GM19023 (cell line): ENCODE measurements at regions not wholly inside any gene's neighbourhood (a gene's known extent, or its start where the extent isn't known, plus 50 kb on each side); places are given as distances from the start of the nearest gene placed in this dataset.
A peak's percentile ranks its signal among the peaks of the same experiment; 100 is the strongest.
"Not testable (repeated sequence)": the region's sequence is repeated elsewhere in the genome, so short reads cannot be mapped to it uniquely, and the experiment has no call there.

Experiments
- ATAC-seq: cut with Tn5 transposase; IDR thresholded peaks from one replicate; pipeline ENCODE4 v1.9.1; 2021; ENCODE audit warnings: mild to moderate bottlenecking, moderate library complexity; ENCODE audit not compliant: unreplicated experiment

DNA sequence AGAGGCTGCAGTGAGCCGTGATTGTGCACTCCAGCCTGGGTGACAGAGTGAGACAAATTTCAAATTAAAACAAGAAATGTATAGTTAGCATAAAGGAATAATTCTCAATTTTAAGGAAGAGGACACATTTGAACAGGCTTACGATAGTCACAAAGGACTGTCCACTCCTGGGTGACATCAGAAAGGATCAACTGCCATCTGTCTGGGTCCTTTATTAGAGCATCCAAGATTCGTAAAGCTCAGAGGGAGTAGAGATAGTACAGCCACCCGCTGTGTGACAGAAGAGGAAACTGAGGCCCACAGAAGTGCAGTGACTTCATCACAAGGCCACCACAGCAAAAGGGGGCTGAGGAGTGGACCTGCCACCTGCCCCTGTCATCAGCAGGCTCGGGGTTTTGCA lies 149.3 kb upstream of the RBPJ start:
- no peak for ATAC-seq

DNA sequence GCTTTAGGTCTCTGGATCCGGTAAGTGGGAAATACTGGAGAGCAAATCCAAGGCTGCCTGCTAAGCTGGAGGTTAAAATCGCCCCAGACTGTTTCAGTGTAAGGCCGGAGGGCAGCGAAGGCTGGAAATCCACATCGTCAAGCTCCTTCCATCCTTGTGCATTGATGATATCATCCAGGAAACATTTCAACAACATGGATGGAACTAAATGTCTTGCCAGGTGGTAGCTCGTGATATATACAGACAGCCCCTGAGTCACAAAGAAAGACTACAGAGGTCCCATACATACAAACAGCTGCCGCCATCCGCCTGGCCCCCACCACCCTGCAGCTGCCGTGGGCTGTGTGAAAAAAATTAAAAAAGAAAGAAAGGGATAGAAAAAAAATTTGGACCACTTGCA lies 148.9 kb upstream of the RBPJ start:
- ATAC-seq: no peak

DNA sequence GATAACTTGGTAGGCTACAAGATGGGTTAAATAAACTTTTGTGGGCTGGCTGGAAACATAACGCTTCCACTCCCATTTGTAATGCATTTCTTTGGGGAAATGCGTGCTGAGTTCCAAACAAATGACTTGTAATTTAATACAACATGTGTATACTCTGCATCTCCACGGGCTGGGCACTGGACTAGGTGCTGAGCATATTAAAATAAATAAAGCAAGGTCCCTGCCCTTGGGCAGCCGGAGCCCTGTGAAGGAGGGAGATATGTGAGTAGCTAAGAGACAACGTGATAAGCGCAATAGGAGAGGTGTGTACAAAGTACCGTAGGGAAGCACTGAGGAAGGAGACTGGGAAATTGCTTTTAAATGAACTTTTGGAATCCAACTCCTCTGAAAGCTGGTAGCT lies 147.2 kb upstream of the RBPJ start:
- no peak for ATAC-seq

DNA sequence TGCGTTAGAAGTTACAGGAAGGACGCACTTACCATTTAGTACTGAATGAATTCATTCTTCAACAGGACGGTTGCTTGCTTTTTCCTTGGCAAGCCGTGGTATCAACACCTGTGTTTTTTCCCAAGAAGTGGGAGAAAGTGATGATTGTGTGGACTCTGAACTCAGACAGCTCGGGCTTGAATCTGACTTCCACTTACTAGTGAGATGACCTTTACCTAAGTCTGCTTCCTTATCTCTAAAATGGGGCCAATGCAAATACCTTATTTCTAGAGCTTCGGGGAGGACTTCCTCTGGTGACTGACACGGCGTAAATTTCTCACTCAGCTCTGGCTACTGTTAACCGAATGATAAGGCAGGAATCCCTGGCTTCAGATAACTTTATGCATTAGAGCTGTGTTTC lies 146.8 kb upstream of the RBPJ start:
- no peak for ATAC-seq

DNA sequence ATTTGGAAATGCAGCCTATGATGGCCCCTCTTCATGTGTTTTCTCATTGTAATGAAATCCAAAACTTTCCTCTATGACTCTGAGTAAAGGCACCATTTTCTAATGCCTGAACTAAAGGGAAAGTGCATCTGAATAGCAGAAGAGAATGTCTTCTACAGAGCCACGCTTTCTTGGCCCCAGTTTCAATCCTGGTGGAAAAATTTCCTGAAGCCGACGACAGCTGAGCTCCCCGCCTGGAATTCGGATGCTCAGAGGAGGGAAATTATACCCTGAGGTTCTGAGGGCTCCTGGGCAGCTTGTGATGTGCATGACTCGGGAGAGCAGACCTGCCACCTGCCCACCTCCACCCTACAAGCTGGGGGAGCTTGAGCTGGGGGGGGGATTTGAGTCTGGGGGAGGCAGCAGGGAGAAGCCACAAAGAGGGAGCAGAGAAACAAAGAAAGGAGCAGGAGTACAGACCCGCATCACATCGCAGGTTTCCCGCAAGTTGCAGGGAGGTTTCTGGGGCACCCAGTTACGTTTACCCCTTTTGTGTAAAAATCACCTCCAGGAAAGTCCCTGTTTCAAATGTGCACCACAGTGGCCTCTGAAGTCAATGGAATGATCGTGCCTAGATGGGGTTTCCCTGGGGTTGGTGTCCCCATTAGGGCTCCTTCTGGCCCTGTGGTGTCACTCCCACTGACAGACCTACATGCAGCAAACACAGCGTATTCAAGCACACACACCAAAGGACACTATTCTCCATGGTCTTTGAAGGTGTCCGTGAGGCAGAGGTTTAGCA lies 145.6 kb upstream of the RBPJ start:
- ATAC-seq: peak; percentile 52

DNA sequence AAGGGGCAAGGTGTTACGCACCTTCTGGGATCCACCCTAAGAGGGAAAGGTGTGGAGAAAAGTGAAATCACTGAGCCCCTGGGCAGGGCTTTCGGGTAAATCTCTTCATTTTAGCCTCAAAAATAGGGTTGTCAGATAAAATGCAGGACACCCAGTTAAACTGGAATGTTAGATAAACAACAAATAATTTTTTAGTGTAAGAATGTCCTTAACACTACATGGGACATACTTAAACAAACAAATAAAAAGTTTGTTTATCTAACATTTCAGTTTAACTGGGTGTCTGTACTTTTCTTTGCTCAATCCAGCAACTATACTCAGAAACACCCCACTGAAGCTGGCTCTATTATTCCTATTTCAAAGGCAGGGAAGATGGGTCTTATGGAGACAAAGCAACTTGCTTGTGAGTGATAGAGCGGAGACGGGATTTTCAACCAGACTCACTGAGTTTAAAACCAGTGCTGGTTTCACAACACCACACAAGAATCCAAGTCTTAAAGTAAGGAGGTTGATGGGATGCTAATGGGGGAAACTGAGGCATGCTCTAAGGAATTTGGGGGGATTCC lies 144.8 kb upstream of the RBPJ start:
- ATAC-seq: no peak

DNA sequence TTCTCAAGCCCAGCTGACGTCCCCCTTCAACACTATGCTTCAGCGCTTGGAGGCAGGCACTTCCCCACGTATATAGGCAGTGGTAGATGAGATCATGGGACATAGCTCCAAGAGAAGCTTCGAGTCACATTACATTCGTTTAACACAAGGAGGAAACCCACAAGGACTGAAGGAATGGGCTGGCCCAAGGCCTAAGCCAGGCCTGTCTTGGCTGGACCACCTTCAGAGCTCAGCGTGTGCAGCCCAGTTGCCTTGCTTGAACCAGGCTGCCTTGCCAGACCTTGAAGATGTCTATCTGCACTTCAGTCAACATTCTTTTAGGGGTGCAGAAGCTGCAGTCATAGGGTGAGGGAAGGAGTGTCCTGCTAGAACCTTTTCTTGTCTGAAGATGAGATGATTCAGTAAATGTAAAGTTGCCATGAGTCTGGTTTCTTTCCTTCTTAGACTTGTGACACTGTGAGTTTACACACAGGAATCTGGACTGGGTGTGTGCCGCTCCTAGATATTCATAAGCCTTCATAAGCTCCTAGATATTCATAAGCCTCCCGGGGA lies 144.1 kb upstream of the RBPJ start:
- no peak for ATAC-seq

DNA sequence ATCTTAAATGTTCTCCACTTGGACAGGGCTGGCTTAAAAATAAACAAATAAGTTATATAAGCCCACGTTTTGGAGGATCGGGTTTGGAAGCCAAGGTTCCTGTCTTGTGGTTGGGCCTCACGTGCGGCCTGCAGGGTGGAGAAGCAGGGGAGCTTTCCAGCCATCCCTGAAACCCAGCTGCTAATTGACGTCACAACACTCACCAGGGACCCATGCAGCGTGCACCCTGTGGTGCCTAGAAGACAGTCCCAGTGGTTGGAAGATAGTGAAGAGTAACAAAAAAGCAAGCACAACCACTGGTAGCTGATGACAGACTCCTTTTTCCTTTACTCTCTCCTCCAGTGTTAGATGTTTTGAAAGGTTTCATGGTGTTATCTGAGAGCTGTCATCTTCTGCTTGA lies 142.0 kb upstream of the RBPJ start:
- ATAC-seq: peak; percentile 12

DNA sequence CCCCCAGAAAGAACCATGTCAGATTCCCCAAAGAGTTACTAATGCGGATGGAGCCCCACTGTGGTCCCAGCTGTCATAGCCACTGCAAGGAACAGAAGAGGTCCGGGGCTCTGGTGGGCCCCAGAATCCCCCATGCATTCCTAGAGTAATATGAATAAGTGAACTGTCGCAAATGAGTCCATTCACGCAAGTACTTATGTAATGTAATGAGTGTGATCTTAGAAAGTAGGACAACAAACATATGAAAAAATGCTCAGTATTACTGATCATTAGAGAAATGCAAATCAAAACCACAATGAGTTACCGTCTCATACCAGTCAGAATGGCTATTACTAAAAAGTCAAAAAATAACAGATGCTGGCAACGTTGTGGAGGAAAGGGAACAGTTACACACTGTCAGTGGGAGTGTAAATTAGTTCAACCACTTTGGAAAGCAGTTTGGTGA lies 141.5 kb upstream of the RBPJ start:
- ATAC-seq: peak; percentile 75

DNA sequence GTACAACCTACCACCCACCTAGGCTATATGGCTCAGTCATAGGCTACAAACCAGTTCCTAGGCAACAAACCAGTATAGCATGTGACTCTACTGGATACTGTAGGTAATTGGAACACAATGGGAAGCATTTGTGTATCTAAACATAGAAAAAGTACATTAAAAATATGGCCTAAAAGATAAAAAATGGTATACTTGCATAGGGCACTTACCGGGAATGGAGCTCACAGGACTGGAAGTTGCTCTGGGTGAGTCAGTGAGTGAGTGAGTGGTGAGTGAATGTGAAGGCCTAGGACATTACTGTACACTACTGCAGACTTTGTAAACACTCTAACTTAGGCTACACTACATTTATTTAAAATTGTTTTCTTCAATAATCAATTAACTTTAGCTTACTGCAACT lies 139.2 kb upstream of the RBPJ start:
- ATAC-seq: no peak

DNA sequence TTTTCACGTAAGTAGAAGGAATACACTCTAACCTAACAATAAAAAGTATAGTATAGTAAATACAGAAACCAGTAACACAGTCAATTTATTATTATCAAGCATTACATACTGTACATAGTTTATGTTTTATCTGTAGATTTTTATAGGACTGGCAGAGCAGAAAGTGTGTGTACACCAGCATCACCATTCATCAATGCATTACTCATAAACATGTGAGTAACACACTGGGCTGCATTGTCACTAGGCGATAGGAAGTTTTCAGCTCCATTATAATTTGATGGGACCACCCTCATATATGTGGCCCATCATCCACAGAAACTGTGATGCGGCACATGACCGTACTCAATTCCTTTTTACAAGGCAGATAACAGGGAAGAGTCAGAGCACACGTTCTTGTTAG lies 137.8 kb upstream of the RBPJ start:
- no peak for ATAC-seq

DNA sequence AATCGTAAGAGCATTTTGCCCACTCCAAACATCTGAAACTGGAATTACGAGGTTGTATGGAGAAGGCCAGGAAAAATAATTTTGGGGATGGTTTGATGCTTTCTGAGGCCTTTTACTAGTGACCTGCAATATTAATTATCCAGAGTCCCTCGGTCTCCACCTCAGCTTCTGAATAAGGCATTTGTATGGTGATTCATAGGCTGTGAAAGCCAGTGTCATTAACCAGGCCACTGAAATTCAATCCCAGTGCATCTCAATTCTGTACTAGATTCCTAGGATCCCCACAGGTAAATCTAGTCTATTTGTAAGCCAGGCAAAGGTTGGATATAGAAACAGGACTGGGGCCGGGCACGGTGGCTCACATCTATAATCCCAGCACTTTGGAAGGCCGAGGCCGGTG lies 135.4 kb upstream of the RBPJ start:
- no peak for ATAC-seq

DNA sequence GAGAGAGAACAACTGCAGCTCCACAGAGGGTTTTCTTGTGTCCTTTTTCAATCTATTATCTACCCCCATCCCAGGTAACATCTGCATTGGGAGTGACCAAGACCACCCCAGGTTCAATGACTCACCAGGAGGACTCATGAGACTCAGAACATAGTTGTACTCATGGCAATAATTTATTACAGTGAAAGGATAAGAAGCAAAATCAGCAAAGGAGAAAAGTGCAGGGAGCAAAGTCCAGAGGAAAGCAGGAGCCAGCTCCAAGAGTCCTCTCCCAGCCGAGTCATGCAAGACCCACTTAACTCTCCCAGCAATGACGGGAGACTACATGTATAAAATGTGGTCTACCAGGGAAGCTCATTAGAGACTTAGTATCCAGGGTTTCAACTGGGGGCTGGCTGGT lies 129.5 kb upstream of the RBPJ start:
- ATAC-seq: no peak

DNA sequence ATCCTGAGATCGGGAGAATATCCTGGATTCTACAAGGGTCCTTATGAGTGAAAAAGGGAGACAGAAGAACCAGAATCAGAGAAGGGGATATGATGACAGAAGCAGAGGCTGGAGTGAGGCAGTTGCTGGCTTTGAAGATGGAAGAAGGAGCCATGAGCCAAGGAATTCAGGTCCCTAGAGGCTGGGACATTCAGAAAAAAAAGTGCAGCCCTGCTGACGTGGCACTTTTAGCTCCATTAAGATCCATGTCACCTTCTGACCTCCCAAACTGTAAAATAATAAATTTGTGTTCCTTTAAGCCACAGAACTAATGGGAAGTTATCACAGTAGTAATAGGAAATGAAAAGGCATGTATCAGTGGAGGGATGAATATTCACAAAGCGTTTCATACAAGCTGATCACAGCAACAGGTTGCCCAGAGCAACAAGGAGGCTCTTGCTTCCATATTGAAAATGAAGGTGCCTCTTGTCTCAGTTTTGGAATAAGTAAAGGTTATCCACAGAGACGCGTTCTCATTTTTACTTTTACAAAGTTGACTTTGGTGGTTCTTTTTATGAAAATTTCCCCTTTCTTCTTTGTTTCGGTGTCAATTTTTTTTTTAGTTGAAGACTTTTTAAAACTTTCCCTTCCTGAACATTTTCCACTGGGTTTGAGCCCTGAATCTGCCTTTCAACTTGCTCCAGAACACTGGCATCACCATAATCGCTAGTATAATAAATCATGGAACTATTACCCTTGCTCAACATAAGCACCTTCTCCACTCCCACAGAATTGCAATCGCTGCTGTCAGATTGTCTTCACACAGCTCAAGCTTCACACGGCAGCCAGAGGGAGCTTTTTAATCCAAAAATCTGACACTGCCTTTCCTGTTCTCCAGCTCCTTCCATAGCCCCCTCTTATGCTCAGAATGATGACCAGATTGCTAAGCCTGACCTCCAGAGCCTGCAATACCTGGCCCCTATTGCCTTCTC lies 127.6 kb upstream of the RBPJ start:
- ATAC-seq: no peak

DNA sequence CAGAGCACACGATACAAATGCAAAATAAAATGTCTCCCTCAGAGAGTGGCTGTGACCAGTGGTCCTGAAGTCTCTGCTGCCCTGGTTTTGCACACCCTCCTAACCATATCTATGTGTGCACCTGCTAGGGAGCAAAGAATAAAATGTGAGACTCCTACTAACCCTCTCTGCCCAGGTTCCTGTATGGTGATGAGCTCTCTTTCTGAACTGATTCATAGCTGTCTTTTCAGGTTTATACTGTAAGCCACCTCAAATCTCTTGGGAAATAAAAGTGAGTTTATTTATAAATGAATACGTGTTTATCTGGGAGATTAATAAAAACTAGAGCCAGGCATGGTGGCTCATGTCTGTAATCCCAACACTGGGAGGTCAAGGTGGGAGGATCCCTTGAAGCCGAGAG lies 126.0 kb upstream of the RBPJ start:
- no peak for ATAC-seq

DNA sequence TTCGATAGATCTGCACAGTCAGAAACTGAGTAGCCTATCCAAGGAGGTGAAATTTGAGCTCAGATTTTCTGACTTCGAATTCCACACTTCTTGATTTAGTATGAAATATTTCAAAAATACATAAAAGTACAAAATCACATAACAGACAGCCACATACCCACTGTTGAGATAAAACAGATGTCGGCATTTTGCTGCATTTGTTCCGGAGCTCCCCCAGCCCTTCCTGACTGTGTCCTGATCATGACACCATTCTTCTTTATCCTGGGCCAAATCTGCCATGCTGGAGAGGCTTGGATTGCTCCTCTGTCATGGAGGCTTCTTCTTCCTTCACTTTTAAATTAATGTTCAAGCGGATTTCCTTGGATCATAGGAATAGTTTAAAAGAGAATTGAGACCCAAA lies 124.2 kb upstream of the RBPJ start:
- no peak for ATAC-seq

DNA sequence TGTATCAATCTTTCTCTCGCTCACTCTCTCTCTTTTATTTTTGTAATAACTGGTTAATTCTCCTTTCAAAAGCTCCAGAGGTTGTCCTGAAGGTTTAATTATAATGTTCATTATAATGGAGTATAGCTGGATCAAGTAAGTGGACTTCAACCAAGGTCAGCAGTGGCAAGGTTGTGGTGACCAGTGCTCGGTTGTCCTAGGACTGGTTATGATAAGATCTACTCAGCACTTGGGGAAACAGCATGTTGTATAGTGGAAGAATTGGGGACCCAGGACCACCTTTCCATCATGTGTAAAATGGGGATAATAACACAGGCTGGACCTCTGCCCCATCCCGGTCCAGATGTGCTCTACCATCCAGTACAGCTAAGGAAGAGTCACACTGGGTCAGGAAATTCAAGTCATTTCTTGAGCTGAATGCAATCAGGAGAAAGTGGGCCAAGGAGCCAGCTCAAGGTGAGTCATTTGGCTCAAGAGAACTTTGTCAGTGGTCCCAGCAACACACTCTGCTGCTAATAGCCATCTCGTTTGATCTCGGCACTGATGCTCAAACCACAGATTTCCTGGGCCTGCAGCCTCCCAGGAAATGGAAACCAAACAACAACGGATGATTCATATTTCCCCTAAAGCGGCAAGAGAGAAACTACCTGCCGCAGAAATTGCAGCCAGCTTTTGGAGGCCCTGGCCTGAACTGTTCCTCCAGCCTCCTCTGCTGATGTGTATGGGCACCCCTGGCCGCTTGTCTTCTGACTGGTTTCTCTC lies 123.6 kb upstream of the RBPJ start:
- peak; percentile 78 for ATAC-seq

DNA sequence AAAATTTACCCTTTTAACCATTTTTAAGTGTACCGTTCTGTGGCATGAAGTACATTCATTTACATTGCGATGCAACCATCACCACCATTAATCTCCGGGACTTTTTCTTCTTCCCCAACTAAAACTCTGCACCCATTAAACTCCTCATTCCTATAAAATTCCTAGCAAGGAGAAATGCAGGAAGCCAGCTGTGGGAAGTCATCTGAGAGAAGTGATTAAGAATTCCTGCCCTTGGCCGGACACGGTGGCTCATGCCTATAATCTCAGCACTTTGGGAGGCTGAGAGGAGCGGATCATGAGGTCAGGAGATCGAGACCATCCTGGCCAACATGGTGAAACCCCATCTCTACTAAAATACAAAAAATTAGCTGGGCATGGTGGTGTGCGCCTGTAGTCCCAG lies 121.9 kb upstream of the RBPJ start:
- not testable (repeated sequence) for ATAC-seq

DNA sequence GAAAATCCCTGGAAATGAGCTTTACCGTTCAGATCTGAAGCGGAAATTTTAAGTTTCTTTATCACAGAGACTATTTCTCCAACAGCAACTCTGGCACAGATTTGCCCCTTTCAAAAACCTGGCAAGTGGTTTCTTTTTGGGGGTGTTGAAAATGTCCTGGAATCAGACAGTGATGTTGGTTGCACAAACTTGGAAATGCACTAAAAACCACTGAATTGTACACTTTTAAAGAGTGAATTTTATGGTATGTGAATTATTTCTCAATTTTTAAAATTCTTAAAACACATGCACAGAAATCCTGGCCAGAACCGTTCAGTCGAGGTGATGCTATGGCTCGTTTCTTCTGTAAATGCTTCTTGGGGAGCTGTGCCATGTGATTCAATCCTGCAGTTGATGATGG lies 121.2 kb upstream of the RBPJ start:
- ATAC-seq: no peak

DNA sequence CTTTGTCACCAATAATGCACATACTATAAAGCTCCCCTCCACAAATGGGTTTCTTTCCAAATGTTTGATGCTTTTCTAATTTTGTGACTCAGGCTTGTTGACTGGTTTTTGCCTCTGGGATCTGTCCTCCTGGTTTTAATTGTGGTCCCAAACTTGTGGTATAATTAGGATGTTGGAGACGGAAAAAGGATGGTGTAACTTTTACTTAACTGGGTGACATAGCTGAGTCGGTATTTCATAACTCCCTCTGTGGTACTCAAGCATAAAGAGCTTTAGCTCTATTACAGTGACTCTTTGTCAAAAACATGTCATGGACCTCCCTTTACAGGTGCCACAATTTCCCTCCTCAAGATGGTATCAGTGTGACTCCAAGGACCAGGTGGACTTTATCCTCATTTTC lies 119.7 kb upstream of the RBPJ start:
- ATAC-seq: no peak
